Effector memory CD8-positive, alpha-beta T cell (primary cell): ENCODE measurements at regions not wholly inside any gene's neighbourhood (a gene's known extent, or its start where the extent isn't known, plus 50 kb on each side); places are given as distances from the start of the nearest gene placed in this dataset.

Experiments used
- ATAC-seq: fragments of 150-1000 bp; cut with Tn5 transposase; replicated peaks from 2 replicates; pipeline ENCODE4 v1.10.0; 2021; ENCODE audit warnings: mild to moderate bottlenecking, moderate library complexity
- DNase-seq, 3 experiments: peaks; one replicate each; pipeline ENCODE4 v3.0.0; 2021
- H3K27ac Mint-ChIP-seq, 2 donors: one replicate each; pipeline ENCODE4 v1.8.0; 2022; ENCODE audit warnings: mild to moderate bottlenecking in 2 of 2, mixed read lengths in 2 of 2, moderate library complexity in 2 of 2
- H3K27me3 Mint-ChIP-seq, 2 donors: one replicate each; pipeline ENCODE4 v1.8.0; 2022; ENCODE audit warnings: mixed read lengths in 2 of 2
- H3K36me3 Mint-ChIP-seq: one replicate; pipeline ENCODE4 v1.8.0; 2022; ENCODE audit warnings: mild to moderate bottlenecking, moderate library complexity, mixed read lengths; ENCODE audit not compliant: insufficient read depth
- H3K4me1 Mint-ChIP-seq, 2 donors: one replicate each; pipeline ENCODE4 v1.8.0; 2022; ENCODE audit warnings: low read depth in 2 of 2, mixed read lengths in 2 of 2
- H3K4me3 Mint-ChIP-seq, 2 donors: one replicate each; pipeline ENCODE4 v1.8.0; 2022; ENCODE audit warnings: mild to moderate bottlenecking in 2 of 2, mixed read lengths in 2 of 2, moderate library complexity in 2 of 2
- H3K9me3 Mint-ChIP-seq, 2 donors: one replicate each; pipeline ENCODE4 v1.8.0; 2022; ENCODE audit warnings: mixed read lengths in 2 of 2

DNA sequence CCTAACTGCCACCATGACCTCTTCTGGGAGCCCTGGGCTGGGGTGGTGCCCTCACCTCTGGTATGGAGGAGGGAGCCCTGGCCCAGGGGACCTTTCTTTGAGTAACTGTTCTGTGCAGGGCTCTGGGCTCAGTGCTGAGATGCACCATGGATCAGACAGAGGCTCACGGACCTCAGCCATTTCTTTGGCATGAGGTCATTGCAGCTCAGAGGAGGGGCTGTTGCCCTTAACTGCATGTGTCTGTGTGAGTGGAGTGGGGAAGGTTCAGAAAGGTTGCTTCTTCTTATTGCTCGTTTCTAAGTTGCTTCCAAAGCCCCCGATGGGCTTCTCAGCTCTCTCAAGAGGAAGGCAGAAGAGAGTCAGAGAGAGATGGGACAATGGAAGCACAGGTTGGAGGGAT is 233.9 kb downstream of the RPS24 start:
- ATAC-seq (no peak), DNase-seq (no peak)
- Mint-ChIP-seq H3K9me3 (no peaks in the 10 kb centered on the region), H3K36me3 (no peaks in the 10 kb centered on the region), H3K4me1 (no peaks in the 10 kb centered on the region), H3K27me3 (peaks cover 7 to 36% of the 10 kb centered on the region in 2 donors), H3K27ac (no peak overlapping the region), H3K4me3 (no peak overlapping the region)

GRCh38 chr10:78269060-78269459 is 235.4 kb downstream of the RPS24 start:
- Mint-ChIP-seq H3K4me1 (no peaks in the 10 kb centered on the region), H3K27ac (no peak overlapping the region), H3K4me3 (no peak overlapping the region), H3K27me3 (peaks cover 7 to 43% of the 10 kb centered on the region in 2 donors), H3K9me3 (no peaks in the 10 kb centered on the region), H3K36me3 (no peaks in the 10 kb centered on the region)
- DNase-seq (no peak), ATAC-seq (no peak)

DNA sequence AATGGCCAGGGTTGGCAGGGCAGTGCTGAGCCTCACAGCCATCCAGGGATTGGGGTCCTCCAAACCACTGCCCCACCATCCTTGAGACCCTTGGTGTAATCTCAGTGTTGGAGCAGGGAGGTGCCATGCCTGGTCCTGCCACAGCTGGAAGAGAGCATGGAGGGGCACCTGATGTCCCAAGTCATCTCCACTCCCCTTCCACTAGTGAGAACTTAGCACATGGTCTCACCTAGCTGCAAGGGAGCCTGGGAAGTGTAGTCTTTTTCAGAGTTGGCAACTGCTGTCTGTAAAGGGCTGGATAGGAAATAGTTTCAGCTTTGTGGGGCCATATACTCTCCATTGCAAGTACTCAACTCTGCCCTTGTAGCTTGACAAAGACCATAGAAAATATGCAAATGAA is 238.7 kb downstream of the RPS24 start:
- Mint-ChIP-seq H3K27me3 (peaks cover 20 to 54% of the 10 kb centered on the region in 2 donors), H3K4me1 (peaks cover 0 to 1% of the 10 kb centered on the region in 2 donors), H3K27ac (no peak overlapping the region), H3K9me3 (no peaks in the 10 kb centered on the region), H3K4me3 (no peak overlapping the region), H3K36me3 (no peaks in the 10 kb centered on the region)
- no peak for ATAC-seq
- no peak for DNase-seq

DNA sequence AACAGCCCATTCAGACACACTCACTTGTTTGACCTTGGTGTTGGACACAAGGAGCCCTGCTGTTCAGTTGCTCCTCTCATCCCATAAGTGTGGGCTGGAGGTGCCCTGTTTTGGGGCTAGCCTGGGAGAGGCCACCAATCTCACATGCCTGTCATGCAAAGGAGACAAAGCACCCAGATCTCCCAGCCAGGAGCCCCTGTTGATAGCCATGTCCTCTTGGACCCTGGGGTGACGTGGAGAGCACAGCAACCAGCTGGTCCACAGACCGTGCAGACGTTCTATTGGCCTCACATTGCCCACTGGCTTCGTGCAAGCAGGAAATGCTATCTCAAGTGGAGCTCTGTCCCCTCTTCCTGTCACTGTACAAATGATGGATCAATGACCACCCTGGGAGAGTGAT is 240.8 kb downstream of the RPS24 start:
- H3K4me3 Mint-ChIP-seq: no peak overlapping the region
- DNase-seq: no peak
- H3K36me3 Mint-ChIP-seq: no peaks in the 10 kb centered on the region
- H3K27me3 Mint-ChIP-seq: peaks cover 13 to 62% of the 10 kb centered on the region in 2 donors
- no peaks in the 10 kb centered on the region for H3K9me3 Mint-ChIP-seq
- ATAC-seq: no peak
- H3K27ac Mint-ChIP-seq: no peak overlapping the region
- H3K4me1 Mint-ChIP-seq: peaks cover 0 to 1% of the 10 kb centered on the region in 2 donors

DNA sequence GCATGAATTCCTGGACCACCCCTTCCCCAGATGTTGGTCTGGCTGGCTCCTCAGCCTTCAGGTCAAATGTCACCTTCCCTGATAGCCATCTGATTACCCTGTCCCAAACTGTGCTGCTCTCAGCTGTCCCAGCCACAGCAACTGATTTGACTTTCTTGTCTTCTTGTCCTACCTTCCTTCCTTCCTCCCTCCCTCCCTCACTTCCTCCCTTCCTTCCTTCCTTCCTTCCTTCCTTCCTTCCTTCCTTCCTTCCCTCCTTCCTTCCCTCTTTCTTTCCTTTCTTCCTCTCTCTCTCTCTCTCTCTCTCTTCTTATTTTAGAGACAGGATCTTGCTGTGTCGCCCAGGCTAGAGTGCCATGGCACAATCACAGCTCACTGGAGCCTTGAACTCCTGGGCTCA is 242.5 kb downstream of the RPS24 start:
- H3K36me3 Mint-ChIP-seq: no peaks in the 10 kb centered on the region
- DNase-seq (no peak), ATAC-seq (no peak)
- no peak overlapping the region for H3K27ac Mint-ChIP-seq
- no peaks in the 10 kb centered on the region for H3K9me3 Mint-ChIP-seq
- peaks cover 0 to 1% of the 10 kb centered on the region in 2 donors for H3K4me1 Mint-ChIP-seq
- peaks cover 26 to 59% of the 10 kb centered on the region in 2 donors for H3K27me3 Mint-ChIP-seq
- H3K4me3 Mint-ChIP-seq: no peak overlapping the region

- ATAC-seq: no peak
- no peak for DNase-seq
- Mint-ChIP-seq H3K36me3 (no peaks in the 10 kb centered on the region), H3K27me3 (peaks cover 39 to 70% of the 10 kb centered on the region in 2 donors), H3K27ac (no peak overlapping the region), H3K4me1 (peaks cover 0 to 1% of the 10 kb centered on the region in 2 donors), H3K4me3 (no peak overlapping the region), H3K9me3 (no peaks in the 10 kb centered on the region)
Measured at GRCh38 chr10:78277314-78278057, 243.8 kb downstream of the RPS24 start.

DNA sequence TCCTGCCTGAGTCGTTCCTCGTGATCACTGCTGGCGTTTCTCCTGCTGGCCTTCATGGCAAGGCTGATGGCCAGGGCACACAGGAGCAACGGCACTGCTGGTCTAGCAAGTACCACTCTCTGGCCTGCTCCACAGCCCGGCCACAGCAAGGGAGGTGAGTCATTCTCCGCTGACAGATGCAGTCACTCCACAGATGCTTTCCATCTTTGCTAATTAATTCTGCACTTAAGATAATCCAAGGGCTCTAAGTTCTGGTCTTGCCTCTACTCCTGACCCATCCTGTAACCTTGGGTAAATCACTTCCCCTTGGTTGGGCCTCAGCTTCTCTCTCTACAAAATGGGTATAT is 244.4 kb downstream of the RPS24 start:
- DNase-seq (no peak), ATAC-seq (no peak)
- H3K27ac Mint-ChIP-seq: no peak overlapping the region
- no peaks in the 10 kb centered on the region for H3K36me3 Mint-ChIP-seq
- no peak overlapping the region for H3K4me3 Mint-ChIP-seq
- peaks cover 45 to 71% of the 10 kb centered on the region in 2 donors for H3K27me3 Mint-ChIP-seq
- no peaks in the 10 kb centered on the region for H3K9me3 Mint-ChIP-seq
- peaks cover 0 to 1% of the 10 kb centered on the region in 2 donors for H3K4me1 Mint-ChIP-seq

DNA sequence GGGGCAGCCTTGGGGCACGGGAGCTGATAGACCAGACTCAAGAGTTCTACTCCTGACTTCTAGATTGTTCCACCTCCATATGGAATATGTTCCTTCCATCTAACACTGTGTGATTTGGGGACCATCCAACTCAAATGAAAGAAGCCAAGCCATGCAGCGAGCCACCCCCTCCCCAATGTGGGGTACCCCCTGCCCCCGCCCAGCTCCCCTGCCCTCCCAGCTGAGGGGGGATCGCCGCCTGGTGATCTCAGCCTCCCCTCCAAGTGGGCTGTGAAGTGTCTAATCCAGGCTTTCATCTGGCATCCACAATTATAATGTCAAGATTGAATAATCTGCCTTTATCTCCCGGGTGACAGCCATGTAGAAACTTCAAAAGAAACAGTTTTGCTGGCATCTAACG is 246.1 kb downstream of the RPS24 start:
- Mint-ChIP-seq H3K9me3 (no peaks in the 10 kb centered on the region), H3K27me3 (peaks cover 46 to 75% of the 10 kb centered on the region in 2 donors), H3K4me1 (peaks cover 0 to 1% of the 10 kb centered on the region in 2 donors), H3K4me3 (no peak overlapping the region), H3K27ac (no peak overlapping the region), H3K36me3 (no peaks in the 10 kb centered on the region)
- ATAC-seq (no peak), DNase-seq (no peak)

- Mint-ChIP-seq H3K36me3 (no peaks in the 10 kb centered on the region), H3K9me3 (no peaks in the 10 kb centered on the region), H3K4me3 (no peak overlapping the region), H3K4me1 (no peaks in the 10 kb centered on the region), H3K27me3 (peaks cover 46 to 68% of the 10 kb centered on the region in 2 donors), H3K27ac (no peak overlapping the region)
- DNase-seq (no peak), ATAC-seq (no peak)
Measured at GRCh38 chr10:78280604-78281003, 246.9 kb downstream of the RPS24 start.

GRCh38 chr10:78281627-78282026 is 248.0 kb downstream of the RPS24 start:
- ATAC-seq (no peak), DNase-seq (no peak)
- Mint-ChIP-seq H3K36me3 (no peaks in the 10 kb centered on the region), H3K9me3 (no peaks in the 10 kb centered on the region), H3K27me3 (peaks cover 40 to 64% of the 10 kb centered on the region in 2 donors), H3K4me1 (no peaks in the 10 kb centered on the region), H3K27ac (no peak overlapping the region), H3K4me3 (no peak overlapping the region)

DNA sequence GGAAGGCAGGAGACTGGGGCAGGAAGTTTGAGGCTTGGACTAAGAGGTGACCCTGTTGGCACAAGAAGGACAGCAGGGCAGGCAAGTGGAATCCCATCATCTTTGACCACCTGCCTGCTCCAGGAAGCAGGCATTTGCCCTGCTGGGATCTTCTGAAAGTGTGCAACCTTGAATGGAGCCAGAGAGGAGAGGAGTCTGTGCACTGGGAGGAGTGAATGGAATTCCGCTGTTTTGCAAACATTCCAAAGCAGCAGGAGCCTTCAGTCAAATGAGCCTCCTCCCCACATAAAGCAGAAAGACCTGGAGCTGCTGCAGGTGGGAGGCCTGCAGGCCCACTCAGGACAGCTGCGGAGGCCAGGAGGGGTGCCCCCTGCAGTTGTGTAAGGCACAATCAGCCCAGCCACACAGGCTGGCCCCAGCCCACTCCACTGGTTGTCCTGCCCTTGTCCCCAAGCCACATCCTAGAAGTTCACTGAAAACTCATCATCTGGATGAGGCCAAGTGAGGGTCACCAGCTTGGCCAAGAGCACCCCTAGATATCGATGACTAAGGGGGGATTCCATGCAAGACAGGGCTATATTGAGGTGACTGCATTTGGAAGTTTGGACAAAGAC is 249.5 kb downstream of the RPS24 start:
- ATAC-seq (no peak), DNase-seq (no peak)
- Mint-ChIP-seq H3K27ac (no peak overlapping the region), H3K4me3 (no peak overlapping the region), H3K27me3 (peaks cover 33 to 59% of the 10 kb centered on the region in 2 donors), H3K36me3 (no peaks in the 10 kb centered on the region), H3K9me3 (no peaks in the 10 kb centered on the region), H3K4me1 (no peaks in the 10 kb centered on the region)

DNA sequence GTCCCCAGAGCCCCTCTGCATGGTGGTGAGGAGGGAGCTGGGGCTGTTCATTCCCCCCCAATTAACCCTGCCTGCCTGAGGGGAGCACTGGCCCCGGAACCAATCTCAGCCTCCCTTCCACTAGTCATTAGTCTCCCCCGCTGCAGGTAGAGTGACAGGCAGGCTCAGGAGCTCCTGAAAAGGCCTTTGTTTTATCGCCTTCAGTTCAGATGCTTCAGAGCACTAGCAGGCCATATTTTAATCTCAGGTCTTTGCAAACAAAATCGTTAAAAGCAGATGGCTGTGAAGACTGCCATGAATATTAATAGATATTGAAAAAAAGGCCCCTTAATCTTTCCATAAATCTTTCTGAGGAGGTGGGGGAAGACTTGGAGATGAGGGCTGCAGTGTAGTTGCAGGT is 250.7 kb downstream of the RPS24 start:
- H3K27ac Mint-ChIP-seq: no peak overlapping the region

DNA sequence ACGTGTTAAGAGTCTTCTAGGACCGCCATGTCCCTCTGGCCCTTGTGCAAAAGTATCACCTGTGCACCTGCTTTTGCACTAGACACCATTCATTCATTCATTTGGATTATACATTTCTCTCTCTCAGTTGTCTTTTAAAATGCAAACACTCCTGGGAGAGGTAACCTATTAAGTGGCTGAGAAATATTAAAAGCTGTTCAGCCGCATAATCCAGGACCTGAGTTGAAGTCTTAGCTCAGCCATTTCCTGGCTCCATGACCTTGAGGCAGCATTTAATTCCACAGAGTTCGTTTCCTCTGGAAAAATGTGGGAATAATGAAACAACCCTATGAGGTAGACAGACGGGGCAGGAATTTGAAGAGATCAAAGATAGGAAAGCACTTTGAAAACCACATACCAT is 251.6 kb downstream of the RPS24 start:
- ATAC-seq (no peak), DNase-seq (no peak)
- Mint-ChIP-seq H3K9me3 (no peaks in the 10 kb centered on the region), H3K27me3 (peaks cover 30 to 45% of the 10 kb centered on the region in 2 donors), H3K4me1 (no peaks in the 10 kb centered on the region), H3K27ac (no peak overlapping the region), H3K4me3 (no peak overlapping the region), H3K36me3 (no peaks in the 10 kb centered on the region)

More for the DNA sequence above, 250.7 kb downstream of the RPS24 start:
- DNase-seq (no peak), ATAC-seq (no peak)
- H3K9me3 Mint-ChIP-seq: no peaks in the 10 kb centered on the region
- no peak overlapping the region for H3K4me3 Mint-ChIP-seq
- no peaks in the 10 kb centered on the region for H3K36me3 Mint-ChIP-seq
- peaks cover 33 to 49% of the 10 kb centered on the region in 2 donors for H3K27me3 Mint-ChIP-seq
- no peaks in the 10 kb centered on the region for H3K4me1 Mint-ChIP-seq

DNA sequence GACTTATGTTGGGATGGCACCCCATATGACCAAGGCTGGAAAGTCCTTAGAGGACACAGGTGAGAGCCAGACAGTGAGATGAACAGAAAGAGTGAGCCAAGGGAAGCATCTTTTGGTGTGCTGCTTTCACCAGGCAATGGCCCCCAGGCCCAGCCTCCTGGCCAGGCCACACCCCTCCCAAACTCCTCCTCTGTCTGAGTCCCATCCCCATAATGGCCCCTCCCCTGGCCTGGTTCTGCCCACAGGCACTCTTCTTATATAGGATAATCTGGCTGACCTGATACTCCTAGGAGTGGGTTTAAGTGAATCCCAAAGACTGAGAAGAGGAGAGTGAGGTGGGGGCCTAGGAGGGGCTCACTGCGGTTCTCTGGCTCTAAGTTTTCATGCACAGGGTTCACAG is 252.5 kb downstream of the RPS24 start:
- H3K9me3 Mint-ChIP-seq: no peaks in the 10 kb centered on the region
- no peak overlapping the region for H3K27ac Mint-ChIP-seq
- H3K36me3 Mint-ChIP-seq: no peaks in the 10 kb centered on the region
- peaks cover 20 to 35% of the 10 kb centered on the region in 2 donors for H3K27me3 Mint-ChIP-seq
- no peaks in the 10 kb centered on the region for H3K4me1 Mint-ChIP-seq
- H3K4me3 Mint-ChIP-seq: no peak overlapping the region
- DNase-seq: no peak
- ATAC-seq: no peak
